CD14-positive monocyte (primary cell): ENCODE measurements at regions not wholly inside any gene's neighbourhood (a gene's known extent, or its start where the extent isn't known, plus 50 kb on each side); places are given as distances from the start of the nearest gene placed in this dataset.

Experiments used
- DNase-seq, 3 donors: peaks; one replicate each; pipeline ENCODE4 v3.0.0-alpha.2; 2011 to 2022
- H2AFZ ChIP-seq: 2 replicates; pipeline ENCODE4 v1.6.0; 2012; ENCODE audit warnings: mild to moderate bottlenecking, low read depth, low read length, inconsistent platforms; ENCODE audit not compliant: insufficient read depth, poor library complexity, severe bottlenecking
- H3K27ac ChIP-seq, 2 donors: 1 replicate in 1 of 2; 2 replicates in 1 of 2; pipeline ENCODE4 v1.5.1; 2012 to 2013; ENCODE audit warnings: low read length in 2 of 2, control low read depth in 1 of 2, inconsistent platforms in 1 of 2, low read depth in 1 of 2, mild to moderate bottlenecking in 1 of 2
- H3K27me3 ChIP-seq, 2 donors: one replicate each; pipeline versions ENCODE4 v1.6.0 to v1.6.1; 2011 to 2013; ENCODE audit warnings: low read length in 2 of 2; ENCODE audit not compliant: control insufficient read depth in 2 of 2, insufficient read depth in 2 of 2
- H3K36me3 ChIP-seq, 2 donors: replicated peaks in 1 of 2; 1 replicate in 1 of 2; 2 replicates in 1 of 2; pipeline versions ENCODE4 v1.5.1 to v1.6.1; 2012 to 2013; ENCODE audit warnings: low read length in 2 of 2, control low read depth in 1 of 2, inconsistent platforms in 1 of 2, mild to moderate bottlenecking in 1 of 2; ENCODE audit not compliant: insufficient read depth in 2 of 2, control insufficient read depth in 1 of 2
- H3K4me1 ChIP-seq, 2 donors: 1 replicate in 1 of 2; 2 replicates in 1 of 2; pipeline versions ENCODE4 v1.5.1 to v1.6.1; 2012 to 2013; ENCODE audit warnings: low read length in 2 of 2, control low read depth in 1 of 2, inconsistent platforms in 1 of 2, mild to moderate bottlenecking in 1 of 2, moderate library complexity in 1 of 2; ENCODE audit not compliant: insufficient read depth in 2 of 2, control insufficient read depth in 1 of 2
- H3K4me2 ChIP-seq: replicated peaks from 2 replicates; pipeline ENCODE3; 2012; ENCODE audit warnings: low read length, moderate library complexity, mild to moderate bottlenecking; ENCODE audit not compliant: poor library complexity, severe bottlenecking; ENCODE audit errors: extremely low read depth
- H3K4me3 ChIP-seq, 3 experiments: fragments of 200-600 bp in 1 of 3; sonication (generic) in 1 of 3; replicated peaks in 1 of 3; 1 replicate in 2 of 3; 2 replicates in 1 of 3; pipeline ENCODE4 v1.5.1; 2011 to 2013; ENCODE audit warnings: low read length in 3 of 3, mild to moderate bottlenecking in 3 of 3, control low read depth in 2 of 3, low read depth in 2 of 3, inconsistent platforms in 1 of 3, moderate library complexity in 1 of 3
- H3K79me2 ChIP-seq: 2 replicates; pipeline ENCODE4 v1.6.0; 2012; ENCODE audit warnings: mild to moderate bottlenecking, control low read depth, inconsistent platforms, low read length, moderate library complexity; ENCODE audit not compliant: insufficient read depth
- H3K9ac ChIP-seq: 2 replicates; pipeline ENCODE4 v1.6.0; 2017; ENCODE audit warnings: low read length, mild to moderate bottlenecking; ENCODE audit not compliant: insufficient read depth, poor library complexity, severe bottlenecking
- H3K9me3 ChIP-seq, 2 donors: replicated peaks in 1 of 2; 1 replicate in 1 of 2; 2 replicates in 1 of 2; pipeline versions ENCODE4 v1.5.1 to v1.6.1; 2012 to 2013; ENCODE audit warnings: low read length in 2 of 2, control low read depth in 1 of 2; ENCODE audit not compliant: control insufficient read depth in 1 of 2, insufficient read depth in 1 of 2
- H4K20me1 ChIP-seq: 2 replicates; pipeline ENCODE4 v1.6.0; 2012; ENCODE audit warnings: mild to moderate bottlenecking, low read length, control low read depth, moderate library complexity; ENCODE audit not compliant: insufficient read depth
- H3K27ac Mint-ChIP-seq, 7 donors: one replicate each; pipeline ENCODE4 v1.8.0; 2020; ENCODE audit warnings: mild to moderate bottlenecking in 7 of 7, mixed read lengths in 7 of 7, moderate library complexity in 6 of 7, inconsistent platforms in 2 of 7
- H3K27me3 Mint-ChIP-seq, 3 donors: one replicate each; pipeline ENCODE4 v1.8.0; 2021 to 2022; ENCODE audit warnings: low read depth in 3 of 3, mild to moderate bottlenecking in 3 of 3, mixed read lengths in 3 of 3, moderate library complexity in 3 of 3, inconsistent platforms in 1 of 3
- H3K36me3 Mint-ChIP-seq, 2 donors: one replicate each; pipeline ENCODE4 v1.8.0; 2020; ENCODE audit warnings: mixed read lengths in 2 of 2, inconsistent platforms in 1 of 2, mild to moderate bottlenecking in 1 of 2
- H3K4me1 Mint-ChIP-seq: one replicate; pipeline ENCODE4 v1.8.0; 2020; ENCODE audit warnings: mild to moderate bottlenecking, mixed read lengths
- H3K4me3 Mint-ChIP-seq, 2 donors: one replicate each; pipeline ENCODE4 v1.8.0; 2020; ENCODE audit warnings: mild to moderate bottlenecking in 2 of 2, mixed read lengths in 2 of 2, moderate library complexity in 1 of 2
- H3K9me3 Mint-ChIP-seq, 7 donors: one replicate each; pipeline ENCODE4 v1.8.0; 2020 to 2022; ENCODE audit warnings: mixed read lengths in 7 of 7, mild to moderate bottlenecking in 6 of 7, moderate library complexity in 6 of 7, inconsistent platforms in 2 of 7
- WGBS: methylation state at CpG from one replicate; pipeline ENCODE4 v1.1.5; 2013; ENCODE audit warnings: missing lambda C conversion rate; ENCODE audit not compliant: insufficient coverage; 5-methylcytosine and 5-hydroxymethylcytosine counted together
- intact Hi-C, 2 donors: fragments of 100-400 bp; cut with micrococcal nuclease; formaldehyde crosslinking; loops; one replicate each; pipeline versions ENCODE4 v1.15.0 to v1.15.1; 2023
- TF ChIP-seq, protein P1 (sequence below): fragments of 200-600 bp; IDR thresholded peaks from one replicate; pipeline ENCODE4 v1.8.0; 2022; ENCODE audit warnings: antibody characterized with exemption, mild to moderate bottlenecking

DNA sequence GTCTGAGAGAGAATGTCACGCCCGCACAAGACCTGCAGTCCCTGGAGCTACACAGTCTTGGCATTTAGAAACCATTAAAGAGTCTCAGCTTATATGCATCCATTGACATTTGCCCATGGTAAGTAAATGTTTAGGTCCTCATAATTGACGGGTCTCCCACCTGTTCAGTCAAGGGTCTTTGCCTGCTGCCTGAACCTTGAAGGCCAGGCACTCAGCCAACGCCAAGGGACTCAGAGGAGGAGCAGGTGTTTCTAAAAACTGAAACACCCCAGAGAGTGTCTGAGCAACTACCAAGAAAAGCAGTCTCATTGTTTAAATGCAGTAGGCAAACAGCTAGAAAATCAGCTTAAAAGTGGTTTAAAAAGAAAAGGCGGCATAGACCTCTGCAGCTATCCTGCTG lies 264.7 kb upstream of the AKR1E2 start:
- no peak for DNase-seq
- no peaks in the 10 kb centered on the region for H3K36me3 ChIP-seq
- no peaks in the 10 kb centered on the region for H3K27me3 ChIP-seq
- TF ChIP-seq, protein P1, sequence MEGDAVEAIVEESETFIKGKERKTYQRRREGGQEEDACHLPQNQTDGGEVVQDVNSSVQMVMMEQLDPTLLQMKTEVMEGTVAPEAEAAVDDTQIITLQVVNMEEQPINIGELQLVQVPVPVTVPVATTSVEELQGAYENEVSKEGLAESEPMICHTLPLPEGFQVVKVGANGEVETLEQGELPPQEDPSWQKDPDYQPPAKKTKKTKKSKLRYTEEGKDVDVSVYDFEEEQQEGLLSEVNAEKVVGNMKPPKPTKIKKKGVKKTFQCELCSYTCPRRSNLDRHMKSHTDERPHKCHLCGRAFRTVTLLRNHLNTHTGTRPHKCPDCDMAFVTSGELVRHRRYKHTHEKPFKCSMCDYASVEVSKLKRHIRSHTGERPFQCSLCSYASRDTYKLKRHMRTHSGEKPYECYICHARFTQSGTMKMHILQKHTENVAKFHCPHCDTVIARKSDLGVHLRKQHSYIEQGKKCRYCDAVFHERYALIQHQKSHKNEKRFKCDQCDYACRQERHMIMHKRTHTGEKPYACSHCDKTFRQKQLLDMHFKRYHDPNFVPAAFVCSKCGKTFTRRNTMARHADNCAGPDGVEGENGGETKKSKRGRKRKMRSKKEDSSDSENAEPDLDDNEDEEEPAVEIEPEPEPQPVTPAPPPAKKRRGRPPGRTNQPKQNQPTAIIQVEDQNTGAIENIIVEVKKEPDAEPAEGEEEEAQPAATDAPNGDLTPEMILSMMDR = no peak
- H3K27ac Mint-ChIP-seq = no peak overlapping the region
- 91% methylated on average over 3 of the region's 5 CpGs for WGBS
- no peaks in the 10 kb centered on the region for H3K4me1 Mint-ChIP-seq
- H3K4me2 ChIP-seq = no peak overlapping the region
- no peaks in the 10 kb centered on the region for H4K20me1 ChIP-seq
- H3K9me3 ChIP-seq = no peaks in the 10 kb centered on the region
- intact Hi-C loops = no loop called here
- no peaks in the 10 kb centered on the region for H3K79me2 ChIP-seq
- H3K27ac ChIP-seq = no peak overlapping the region
- H3K4me1 ChIP-seq = no peaks in the 10 kb centered on the region
- H3K27me3 Mint-ChIP-seq = no peaks in the 10 kb centered on the region
- no peak overlapping the region for H3K4me3 Mint-ChIP-seq
- no peak overlapping the region for H3K9ac ChIP-seq
- no peak overlapping the region for H2AFZ ChIP-seq
- H3K36me3 Mint-ChIP-seq = no peaks in the 10 kb centered on the region
- no peak overlapping the region for H3K4me3 ChIP-seq
- peaks cover 0 to 14% (median 3%) of the 10 kb centered on the region in 7 donors for H3K9me3 Mint-ChIP-seq

DNA sequence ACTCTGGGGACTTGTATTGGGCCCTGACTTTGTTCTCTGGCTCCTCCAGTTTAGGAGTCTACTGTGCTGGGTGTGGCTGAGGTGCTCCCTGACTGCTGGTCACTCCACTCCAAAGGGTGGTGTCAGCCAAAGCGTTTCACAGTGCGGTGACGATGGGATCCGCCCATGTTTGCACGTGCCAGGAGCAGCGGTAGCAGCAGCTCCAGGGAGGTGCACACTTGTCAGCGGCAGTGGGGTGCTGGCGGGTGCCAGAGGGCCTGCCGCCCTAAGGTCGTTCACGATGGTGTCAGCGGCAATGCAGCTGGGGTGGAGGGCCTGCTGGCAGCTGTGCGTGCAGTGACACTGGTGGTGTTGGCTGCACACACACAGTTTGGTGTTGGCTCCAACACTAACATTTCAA lies 268.5 kb upstream of the AKR1E2 start:
- Histone ChIP-seq H3K4me2 (no peak overlapping the region), H2AFZ (no peak overlapping the region), H3K4me1 (no peaks in the 10 kb centered on the region), H3K9me3 (no peaks in the 10 kb centered on the region), H3K36me3 (no peaks in the 10 kb centered on the region), H3K27me3 (no peaks in the 10 kb centered on the region), H3K4me3 (no peak overlapping the region), H3K9ac (no peak overlapping the region), H3K27ac (no peak overlapping the region), H3K79me2 (no peaks in the 10 kb centered on the region), H4K20me1 (no peaks in the 10 kb centered on the region)
- H3K9me3 Mint-ChIP-seq = peaks cover 0 to 12% (median 3%) of the 10 kb centered on the region in 7 donors
- TF ChIP-seq, protein P1 = no peak
- no peak overlapping the region for H3K4me3 Mint-ChIP-seq
- no peaks in the 10 kb centered on the region for H3K36me3 Mint-ChIP-seq
- DNase-seq = no peak
- no peaks in the 10 kb centered on the region for H3K4me1 Mint-ChIP-seq
- intact Hi-C loops = no loop called here
- WGBS = 97% methylated on average over 12 of the region's 13 CpGs
- H3K27ac Mint-ChIP-seq = no peak overlapping the region
- H3K27me3 Mint-ChIP-seq = peaks cover 0 to 2% (median 0%) of the 10 kb centered on the region in 3 donors
